Iris pigment epithelial cell (primary cell): ENCODE measurements at regions not wholly inside any gene's neighbourhood (a gene's known extent, or its start where the extent isn't known, plus 50 kb on each side); places are given as distances from the start of the nearest gene placed in this dataset.
"Not testable (repeated sequence)": the region's sequence is repeated elsewhere in the genome, so short reads cannot be mapped to it uniquely, and the experiment has no call there.

Experiments
- DNase-seq: peaks from one replicate; pipeline ENCODE4 v3.0.0-alpha.2; 2011; ENCODE audit warnings: low read depth

DNA sequence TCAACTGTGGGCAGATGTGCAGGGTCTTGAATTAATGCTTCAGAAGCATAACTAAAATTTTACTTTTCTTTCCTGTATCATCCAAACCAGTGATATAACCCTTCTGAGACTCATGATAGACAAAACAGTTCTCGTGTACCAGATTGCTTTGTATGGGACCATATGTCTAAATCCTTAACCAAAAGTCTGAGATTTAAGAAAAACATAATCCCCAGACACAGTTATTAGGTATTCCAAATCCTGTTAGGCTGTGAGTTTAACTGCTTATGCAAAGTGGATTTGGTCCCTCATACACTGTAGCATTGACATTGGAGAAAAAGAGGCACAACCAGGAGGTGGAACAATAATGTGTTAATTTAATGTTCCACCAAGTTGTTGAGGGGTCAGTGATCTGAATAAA, 235.0 kb downstream of the PMAIP1 start:
- no peak for DNase-seq

DNA sequence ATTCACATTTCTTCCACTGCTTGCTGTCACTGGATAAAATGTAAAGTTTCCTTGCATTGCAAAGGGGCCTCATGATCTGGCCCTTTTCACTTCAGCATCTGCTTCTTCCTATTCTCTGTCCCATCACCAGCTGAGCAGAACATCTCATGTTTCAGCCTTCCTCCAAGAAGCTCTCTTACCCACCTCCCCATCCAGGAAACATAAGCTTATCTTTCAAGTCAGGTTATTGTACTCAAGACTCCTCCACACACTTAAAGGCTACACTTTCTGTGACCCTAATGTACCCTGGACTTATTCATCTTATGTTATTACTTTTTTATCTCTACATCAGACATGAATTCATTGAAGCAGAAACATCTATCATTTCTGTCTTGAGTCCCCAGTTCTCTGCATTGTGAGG, 230.5 kb downstream of the PMAIP1 start:
- DNase-seq = no peak

DNA sequence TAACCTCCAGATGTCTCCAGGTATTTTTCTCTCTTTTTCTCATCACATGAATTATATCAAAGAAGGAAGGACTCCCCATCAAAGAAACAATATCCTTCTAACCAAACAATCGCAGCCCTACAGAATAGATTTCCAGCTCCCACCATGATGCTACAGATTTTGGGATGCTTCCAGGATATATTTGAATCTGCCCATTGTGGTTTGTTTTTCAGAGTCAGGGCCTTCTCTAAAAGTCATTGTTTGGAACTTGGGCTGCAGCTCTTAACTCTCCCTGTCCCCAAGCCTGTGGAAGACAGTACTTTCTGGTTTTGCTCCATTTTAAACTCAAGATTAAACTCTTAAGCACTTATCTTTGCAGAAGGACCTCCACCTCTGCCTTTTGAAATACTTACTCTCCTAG, 223.2 kb downstream of the PMAIP1 start:
- no peak for DNase-seq

DNA sequence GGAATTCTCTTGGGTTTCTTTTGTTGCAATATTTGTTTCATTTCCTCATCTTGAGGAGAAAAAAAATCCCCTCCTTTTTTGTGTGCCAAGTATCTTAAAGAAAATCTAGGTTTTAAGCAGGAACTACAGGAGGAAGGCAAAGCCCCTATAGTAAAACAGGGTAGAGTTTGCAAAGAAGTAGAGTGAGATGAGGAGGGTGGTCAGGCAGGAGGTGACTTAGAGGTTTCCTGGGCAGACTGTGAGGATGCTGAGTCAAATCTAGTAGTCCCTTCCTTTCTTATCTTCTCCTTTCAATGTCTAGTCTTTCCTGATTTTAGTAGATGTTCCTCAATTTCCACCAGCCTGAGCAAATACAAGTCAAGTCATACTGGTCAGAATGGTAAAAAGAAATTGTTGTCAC, 222.5 kb downstream of the PMAIP1 start:
- DNase-seq = no peak

DNA sequence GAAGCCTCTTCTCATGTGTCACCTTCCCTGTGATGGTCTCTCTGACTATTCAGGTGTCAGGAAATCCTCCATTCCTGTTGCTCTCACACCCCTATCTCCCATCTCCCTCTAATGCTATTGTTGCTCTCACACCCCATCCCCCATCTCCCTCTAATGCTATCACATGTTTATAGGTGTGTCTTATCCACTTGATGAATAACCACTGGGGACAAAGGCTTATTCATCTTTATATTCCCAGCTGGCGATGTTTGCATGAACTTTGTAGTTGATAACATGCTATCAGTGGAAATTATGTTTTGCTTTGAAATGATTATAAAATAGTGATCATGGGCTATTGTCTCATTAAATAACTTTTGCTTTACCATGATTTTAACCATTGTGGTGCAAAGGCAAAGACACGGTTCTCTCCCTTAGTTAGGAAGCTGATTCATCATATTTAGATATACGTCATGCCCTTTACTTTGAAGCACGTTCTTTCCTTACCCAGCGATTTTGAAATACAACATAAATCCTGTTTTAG, 220.5 kb downstream of the PMAIP1 start:
- DNase-seq = no peak

DNA sequence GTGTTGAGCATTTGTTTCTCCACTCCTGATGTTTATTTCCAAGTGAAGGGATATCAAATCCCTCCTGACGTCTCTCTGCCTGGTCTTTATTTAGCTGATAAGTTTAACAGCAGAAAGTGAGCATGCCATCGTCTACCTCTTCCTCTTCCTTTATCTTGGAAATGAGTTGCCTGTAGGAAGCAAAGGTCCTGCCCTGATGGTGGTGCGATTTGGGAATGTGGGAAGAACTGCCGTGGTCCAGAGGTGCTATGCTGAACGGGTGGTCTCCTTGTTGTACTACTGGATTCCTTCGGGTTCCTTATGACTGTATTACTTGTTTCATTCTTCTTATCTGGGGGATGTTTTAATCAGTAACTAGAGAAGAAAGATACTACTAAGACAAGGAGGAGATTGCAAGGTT, 217.5 kb downstream of the PMAIP1 start:
- no peak for DNase-seq

DNA sequence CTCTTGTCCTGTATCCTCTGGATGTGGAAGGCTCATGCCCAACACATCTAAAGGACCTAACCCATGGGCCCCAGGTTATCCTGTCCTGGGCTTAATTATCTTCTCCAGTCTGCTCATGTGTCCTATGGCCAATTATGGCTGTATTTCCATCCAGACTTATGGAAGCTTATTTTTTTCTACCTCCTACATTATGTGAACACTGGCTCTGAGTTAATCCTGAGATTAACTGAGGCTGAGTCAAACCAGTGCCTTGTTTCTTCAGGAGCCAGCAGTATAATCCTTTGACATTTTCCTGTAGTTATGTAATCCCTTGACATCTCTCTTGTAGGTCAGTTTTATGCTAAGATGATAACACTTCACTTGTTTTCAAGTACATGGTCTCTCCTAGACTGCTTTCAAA, 213.6 kb downstream of the PMAIP1 start:
- peak; percentile 65 for DNase-seq

DNA sequence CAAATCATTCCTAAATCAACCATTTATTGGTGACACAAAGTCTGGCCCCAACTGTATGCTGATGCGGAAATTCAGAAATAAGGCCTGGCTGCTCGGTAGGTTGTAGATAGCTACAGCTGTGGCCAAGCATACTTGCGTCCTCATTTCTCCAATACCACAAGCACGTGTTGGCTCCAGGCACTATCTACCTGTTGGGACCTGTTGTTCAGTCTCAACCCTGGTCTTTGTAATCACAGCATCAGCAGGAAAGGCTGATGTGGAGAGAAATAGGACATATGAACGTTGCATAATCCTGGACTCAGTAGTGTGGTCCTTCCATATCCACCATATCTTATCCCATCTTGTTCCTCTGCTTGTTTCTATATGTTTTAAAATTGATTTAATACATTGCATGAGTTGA, 212.6 kb downstream of the PMAIP1 start:
- no peak for DNase-seq

DNA sequence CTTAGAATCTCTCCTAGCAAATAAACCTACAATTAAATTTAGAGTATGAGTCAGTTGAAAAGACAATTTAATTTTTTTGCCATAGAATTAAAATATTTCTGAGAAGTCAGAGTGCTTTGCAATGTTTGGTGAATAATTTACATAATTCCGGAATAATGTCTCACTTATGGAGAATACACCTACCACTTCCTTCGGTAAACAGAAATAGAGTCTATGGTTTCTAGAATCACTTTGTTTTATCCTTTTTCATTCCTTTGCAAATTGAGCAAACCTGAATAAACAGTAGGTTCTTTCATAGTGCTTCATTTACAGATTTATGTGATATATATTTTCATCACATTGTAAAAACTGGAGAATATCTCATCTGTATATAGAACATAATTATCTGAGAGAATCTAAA, 211.7 kb downstream of the PMAIP1 start:
- DNase-seq = no peak

DNA sequence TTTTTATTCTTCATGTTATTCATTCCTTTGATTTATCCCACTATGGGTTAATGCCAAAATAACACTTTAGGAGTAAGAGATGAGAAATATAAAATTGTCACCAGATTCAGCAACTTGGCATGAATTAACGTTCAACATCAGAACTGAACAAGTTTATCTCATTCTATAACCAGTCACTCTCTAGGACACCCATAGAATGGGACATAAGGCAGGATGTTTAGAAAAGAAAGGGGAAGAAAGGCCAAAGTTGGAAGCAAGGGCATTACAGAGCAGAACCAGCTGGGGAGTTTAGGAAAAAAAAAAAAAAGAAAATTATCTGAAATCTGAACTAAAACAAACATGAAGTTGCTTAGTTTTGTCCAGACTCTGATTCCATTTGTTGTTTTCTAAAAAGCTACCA, 211.0 kb downstream of the PMAIP1 start:
- no peak for DNase-seq

DNA sequence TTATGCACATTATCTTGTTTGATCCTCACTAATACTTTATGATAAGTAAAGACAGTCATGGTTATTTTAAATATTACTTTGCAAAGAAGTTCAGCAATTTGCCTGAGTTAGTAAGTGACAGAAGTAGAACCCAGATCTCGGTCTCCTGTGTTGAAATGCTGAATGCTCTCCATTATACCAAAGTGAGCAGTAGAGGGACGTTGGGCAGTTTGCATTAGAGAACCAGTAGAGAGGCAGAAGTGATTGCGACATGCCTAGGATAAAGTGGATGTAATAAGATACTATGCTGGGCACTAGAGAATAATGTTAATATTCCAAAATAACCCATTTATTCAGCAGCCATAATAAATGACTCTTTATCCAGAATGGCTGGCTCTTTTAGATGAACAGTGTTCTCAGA, 201.0 kb downstream of the PMAIP1 start:
- DNase-seq = peak; percentile 45

DNA sequence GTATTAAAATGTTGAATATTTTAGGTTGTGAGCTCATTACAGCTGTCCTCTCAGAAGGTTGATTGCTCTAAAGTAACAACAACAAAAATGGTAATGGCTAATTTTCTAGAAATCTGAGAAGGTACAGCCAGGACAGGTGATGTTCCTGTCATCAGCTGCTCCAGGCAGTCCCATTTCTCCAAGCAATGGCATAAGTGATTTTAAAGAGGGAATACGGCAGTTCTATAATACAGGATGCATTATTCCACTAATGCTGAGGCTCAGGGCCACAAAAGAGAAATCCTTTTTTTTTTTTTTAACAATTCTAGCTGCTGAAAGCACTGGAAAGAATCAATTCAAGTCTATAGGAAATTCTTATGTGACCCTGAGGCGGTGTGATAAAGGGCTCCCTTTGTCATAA, 199.9 kb downstream of the PMAIP1 start:
- no peak for DNase-seq

DNA sequence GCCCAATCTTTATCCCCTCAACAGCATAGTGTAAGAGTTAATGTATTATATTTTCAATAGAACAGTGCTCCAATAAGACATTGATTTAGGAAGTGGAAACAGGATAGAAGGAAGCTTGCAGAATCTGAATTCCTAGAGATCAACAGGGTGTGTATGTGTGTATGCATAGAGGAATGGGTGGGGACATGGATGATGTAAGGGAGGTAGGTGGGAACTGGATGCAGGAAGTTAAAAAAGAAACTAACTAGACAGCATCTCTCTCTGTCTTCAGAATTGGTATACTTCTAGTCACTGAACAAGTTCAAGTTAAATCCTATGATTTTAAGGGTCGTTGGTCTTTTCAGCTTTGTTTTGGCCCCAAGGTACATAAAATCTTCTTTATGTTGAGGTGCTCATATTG, 196.6 kb downstream of the PMAIP1 start:
- no peak for DNase-seq

DNA sequence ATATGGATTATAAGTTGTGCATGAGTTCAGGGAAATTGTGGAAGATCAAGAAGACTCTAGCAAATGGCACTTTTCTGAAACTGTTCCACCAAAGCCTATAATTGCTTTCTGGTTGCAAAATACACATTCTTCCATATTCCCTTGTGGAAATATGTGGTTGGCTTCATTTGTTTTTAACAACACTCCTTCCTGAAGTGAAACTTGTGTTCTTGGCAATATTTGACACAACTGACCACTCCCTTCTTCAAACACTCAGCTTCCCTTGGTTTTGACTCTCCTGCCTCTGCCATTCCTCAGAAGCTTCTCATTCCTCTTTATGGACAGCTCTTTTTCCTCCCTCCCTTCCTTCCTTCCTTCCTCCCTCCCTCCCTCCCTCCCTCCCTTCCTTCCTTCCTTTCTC, 192.3 kb downstream of the PMAIP1 start:
- no peak for DNase-seq

DNA sequence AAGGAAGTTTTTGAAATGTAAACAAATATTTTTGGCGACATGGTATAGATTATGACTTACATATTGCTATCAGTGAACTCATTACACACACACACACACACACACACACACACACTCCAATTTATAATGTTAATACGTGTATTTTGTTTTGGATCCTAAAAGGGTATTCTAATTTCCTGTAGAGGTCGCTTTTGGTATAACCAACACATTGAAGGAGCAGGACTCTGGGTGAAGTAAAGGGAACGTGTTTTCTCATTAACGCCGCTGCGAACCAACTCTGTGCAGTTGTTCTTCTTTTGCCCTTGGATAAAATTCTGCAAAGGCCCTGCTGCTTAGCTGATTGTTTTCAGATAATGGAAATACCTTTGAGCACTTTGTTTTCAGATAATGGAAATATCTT, 190.4 kb downstream of the PMAIP1 start:
- no peak for DNase-seq

DNA sequence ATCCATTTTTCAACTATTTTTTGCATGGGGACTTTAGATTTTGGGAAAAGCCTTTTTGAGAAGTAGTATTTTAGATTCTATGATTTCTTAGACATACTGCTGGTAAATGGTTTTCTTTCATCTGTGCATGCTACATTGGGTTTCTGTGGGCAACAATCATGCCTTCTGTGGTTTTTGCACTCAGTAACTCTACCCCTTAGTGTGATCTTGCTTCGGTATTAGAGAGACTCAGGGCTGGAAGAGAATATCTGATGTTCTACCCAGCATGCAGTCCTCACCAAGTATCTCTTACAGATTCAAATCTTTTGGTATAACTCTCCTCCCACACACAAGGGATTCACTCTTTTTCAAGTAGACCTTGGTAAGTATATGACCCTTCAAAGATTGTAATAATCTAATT, 183.0 kb downstream of the PMAIP1 start:
- peak; percentile 12 for DNase-seq

DNA sequence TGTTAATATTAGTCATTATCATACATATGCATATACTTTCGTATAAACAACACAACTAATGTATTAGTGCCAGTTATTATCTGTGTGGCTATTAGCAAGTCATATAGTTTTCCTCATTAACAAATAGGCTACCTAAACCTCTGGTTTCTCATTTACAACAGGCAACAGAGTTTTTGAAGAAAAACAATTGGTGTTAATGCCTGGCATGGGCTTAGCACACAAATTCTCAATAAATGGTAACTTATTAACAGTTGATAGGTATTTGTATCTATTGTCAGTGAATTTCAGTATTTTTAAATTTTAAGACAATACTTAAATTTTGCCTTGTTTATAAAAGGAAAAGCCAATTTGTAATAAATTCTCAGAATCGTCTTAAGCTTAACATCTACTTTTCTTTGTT, 182.5 kb downstream of the PMAIP1 start:
- no peak for DNase-seq

DNA sequence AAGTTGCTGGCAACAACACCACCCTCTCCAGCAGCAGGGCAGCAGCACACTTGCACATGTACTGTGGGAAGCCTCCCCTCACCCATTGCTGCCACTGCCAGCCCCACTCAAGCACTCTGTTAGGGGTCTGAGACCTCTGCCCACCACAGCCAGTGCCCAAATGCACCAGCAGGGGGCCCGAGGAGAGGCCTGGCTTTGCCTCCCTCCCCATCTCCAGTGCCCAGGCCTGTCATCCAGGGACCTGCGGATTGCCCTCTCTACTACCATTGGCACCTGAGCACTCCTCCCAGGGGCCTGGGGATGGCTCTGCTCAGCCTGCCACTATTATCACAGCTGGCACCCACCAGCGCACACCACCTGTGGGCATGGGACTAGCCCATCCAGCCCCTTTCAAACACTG, 175.7 kb downstream of the PMAIP1 start:
- DNase-seq = no peak

DNA sequence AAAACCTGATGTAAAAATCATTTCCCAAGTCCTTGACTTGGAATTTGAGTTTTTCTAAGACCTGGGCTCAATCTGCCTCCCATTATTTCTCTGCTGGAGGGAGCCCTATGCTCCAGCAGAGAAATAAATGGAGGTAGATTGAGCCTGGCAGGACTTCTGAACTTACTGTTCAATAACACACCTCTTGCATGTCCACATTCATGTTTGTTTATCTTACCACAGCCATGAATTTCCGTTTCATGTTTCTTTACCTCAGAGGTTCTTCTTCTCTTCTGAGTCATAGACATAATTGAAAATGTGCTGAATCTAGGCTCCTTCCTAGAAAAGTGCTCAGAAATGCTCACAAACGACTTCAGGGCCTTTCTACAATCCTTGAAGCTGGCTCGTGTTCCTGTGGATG, 170.8 kb downstream of the PMAIP1 start:
- DNase-seq = peak; percentile 60

DNA sequence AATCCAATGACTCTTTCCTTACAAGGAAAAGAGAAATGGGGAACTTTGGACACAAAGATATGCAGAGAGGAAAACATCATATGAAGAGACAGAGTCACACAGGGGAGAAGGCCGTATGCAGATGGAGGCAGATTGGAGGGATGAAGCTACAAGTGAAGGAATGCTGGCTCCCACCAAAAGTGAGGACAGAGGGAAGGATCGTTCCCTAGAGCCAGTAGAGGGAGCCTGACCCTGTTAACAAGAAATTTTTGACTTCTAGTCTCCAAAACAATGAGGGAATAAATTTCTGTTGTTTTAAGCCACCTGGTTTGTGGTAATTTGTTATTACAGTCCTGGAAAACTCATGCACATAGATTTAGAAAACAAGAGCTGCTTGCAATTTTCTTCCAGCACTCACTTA, 169.3 kb downstream of the PMAIP1 start:
- DNase-seq = no peak

DNA sequence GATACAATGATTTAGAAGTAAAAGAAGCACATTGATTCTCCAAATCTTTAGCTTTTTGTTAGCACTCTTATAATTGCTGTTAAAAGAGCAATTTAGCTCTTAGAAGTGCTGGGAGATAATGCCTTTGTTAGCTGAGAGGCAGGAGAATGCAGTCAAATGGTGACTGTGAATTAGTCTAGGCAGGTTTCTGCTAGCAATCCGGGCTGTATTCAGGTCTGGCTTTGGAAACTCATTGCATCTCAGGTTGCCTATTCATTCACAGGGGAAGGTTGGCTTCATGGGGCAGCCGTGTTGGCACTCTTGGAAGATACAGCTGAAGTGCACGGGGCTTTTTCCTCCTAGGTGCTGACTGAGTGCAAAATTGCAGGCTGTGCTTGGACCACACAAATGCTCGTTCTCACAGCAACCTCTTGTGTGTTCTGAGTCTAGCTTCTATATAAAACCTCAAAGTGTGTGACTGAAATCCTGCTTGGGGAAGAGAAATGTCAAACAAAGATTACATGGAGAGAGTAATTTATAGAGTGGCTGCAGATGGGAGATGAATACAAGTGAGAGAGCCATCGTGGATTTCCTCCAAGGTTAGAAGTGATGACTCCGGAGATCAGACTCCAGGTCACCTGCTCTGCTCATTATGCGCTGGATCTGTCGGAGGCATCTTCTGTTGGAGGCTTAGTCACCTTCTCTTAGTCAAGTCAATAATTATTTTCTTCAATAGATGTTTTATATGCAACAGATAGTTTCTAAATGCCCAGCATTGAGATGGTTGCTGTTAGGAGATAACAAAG, 167.8 kb downstream of the PMAIP1 start:
- no peak for DNase-seq

DNA sequence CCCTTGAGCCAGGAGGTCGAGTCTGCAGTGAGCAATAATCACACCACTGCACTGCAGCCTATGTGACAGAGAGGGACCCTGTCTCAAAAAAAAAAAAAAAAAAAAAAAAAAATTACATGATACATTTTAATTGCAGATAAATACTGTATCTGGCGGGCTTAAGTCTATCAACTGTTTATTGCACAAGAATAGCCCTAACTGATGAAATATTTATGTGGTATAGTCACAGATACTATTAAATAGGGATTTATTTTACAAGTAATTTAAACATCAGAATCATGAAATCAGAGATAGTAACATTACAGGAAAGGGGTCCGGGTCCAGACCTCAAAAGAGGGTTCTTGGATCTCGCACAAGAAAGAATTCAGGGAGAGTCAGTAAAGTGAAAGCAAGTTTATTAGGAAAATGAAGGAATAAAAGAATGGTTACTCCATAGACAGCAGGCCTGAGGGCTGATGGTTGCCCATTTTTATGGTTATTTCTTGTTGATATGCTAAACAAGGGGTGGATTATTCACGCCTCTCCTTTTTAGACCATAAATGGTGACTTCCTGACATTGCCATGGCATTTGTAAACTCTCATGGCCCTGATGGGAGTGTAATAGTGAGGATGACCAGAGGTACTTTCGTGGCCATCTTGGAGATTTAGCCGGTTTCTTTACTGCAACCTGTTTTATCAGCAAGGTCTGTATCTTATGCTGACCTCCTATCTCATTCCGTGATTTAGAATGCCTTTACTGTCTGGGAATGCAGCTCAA, 166.6 kb downstream of the PMAIP1 start:
- no peak for DNase-seq

DNA sequence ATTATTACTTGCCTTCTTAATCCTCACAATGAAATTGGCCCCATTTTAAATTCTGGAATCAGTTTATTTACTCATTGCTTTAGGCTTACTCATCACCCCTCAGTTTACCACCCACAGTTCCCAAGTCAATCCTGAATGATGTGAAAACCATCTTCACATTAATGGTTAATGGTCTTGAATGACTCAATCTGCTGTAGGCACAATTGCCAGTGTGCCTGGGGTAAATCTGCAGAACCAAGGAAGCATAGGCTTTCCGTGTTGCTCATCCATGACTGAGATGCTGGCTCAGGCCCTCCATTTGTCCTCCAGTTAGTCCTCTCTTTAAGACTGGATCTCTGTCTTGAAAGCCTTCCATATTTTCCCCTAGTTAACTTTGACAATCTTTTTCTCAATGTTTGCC, 164.5 kb downstream of the PMAIP1 start:
- no peak for DNase-seq

DNA sequence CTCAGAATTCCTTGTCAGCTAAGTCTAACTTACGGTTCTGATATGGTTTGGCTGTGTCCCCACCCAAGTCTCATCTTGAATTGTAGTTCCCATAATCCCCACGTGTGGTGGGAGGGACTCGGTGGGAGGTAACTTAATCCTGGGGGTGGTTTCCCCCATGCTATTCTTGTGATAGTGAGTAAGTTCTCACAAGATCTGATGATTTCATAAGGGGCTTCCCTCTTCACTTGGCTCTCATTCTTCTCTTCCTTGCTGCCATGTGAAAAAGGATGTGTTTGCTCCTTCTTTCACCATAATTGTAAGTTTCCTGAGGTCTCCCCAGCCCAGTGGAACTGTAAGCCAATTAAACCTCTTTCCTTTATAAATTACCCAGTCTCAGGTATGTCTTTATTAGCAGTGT, 163.0 kb downstream of the PMAIP1 start:
- DNase-seq = not testable (repeated sequence)
